ENCODE measurements at regions not wholly inside any gene's neighbourhood (a gene's known extent, or its start where the extent isn't known, plus 50 kb on each side); places are given as distances from the start of the nearest gene placed in this dataset.

DNA sequence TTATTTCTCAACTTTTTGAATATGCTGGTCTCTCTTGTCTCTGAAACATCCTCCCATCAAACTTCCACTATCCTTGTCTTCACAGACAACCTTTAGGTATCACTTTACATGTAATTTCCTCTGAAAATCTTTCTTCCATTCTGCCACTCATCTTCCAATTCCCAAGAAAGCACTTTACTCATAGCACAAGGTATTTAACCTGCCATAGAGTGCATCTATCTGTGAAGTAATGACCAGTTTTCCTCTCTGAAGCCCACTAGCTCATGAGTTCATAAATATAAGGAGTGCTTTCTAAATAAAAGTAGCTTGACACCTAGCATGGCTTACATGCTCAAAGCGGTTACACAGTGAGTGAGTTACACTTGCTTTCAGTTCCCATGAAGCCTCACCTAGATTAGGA lies 160.7 kb upstream of the CMC1 start:
- H3F3A ChIP-seq (ENCODE audit: low read length, unreplicated experiment), result no peaks in the 10 kb centered on the region
- CTCF ChIA-PET, result no interaction called here
- no peaks in the 10 kb centered on the region for H3K27me3 ChIP-seq (ENCODE audit: low read length)
- H3K36me3 ChIP-seq (ENCODE audit: low read depth, low read length), result no peaks in the 10 kb centered on the region
- H3K4me3 ChIP-seq (ENCODE audit: low read length), result no peak overlapping the region
- POLR2A ChIA-PET (ENCODE audit: unreplicated experiment), result no interaction called here
- no peak overlapping the region for H3K9ac ChIP-seq (ENCODE audit: low read length)
- TF ChIP-seq EZH2 (IDR thresholded peaks at IDR 0.05; ENCODE audit: low read length, unreplicated experiment), result no peak
- TF ChIP-seq CTCF (conservative IDR thresholded peaks at IDR 0.05; ENCODE audit: low read depth, low read length), result no peak
- TF ChIP-seq EZH2phosphoT487 (IDR thresholded peaks at IDR 0.05; ENCODE audit: borderline replicate concordance, low read length), result no peak
- no peak overlapping the region for H3K27ac ChIP-seq (ENCODE audit: low read length)
- no peak for ATAC-seq
- no peaks in the 10 kb centered on the region for H3K9me3 ChIP-seq (ENCODE audit: low read length)
- no peaks in the 10 kb centered on the region for H4K20me1 ChIP-seq (ENCODE audit: low read length)
- intact Hi-C loops (cut with micrococcal nuclease), result no loop called here
- no TSS peak for BruUV-seq (replicated peaks)
- no peaks in the 10 kb centered on the region for H3K9me2 ChIP-seq (replicated peaks; ENCODE audit: low read length)
- no peak overlapping the region for H3K4me2 ChIP-seq (ENCODE audit: low read length)
- no peaks in the 10 kb centered on the region for H3K79me2 ChIP-seq (ENCODE audit: low read length)
- H2AFZ ChIP-seq (ENCODE audit: low read length), result no peak overlapping the region
- no peak for DNase-seq
- no peaks in the 10 kb centered on the region for H3K4me1 ChIP-seq (ENCODE audit: insufficient read depth, low read length)

DNA sequence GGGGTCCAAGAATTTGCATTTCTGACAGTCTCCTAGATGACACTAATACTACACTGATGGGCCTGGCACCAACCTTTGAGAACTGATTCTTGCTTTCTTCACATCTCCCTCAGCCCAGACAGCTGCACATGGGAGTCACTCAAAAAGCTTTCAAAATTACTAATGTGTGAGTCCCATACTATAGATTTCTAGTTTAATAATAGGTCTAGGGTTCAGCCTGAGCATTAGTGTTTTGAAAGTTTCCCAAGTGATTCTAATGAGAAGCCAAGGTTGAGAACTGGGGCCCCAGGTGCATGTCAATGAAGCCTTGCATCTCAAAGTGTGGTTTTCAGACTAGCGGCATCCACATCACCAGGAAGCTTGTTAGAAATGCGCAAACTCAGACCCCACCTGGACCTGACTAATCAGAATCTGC lies 159.9 kb upstream of the CMC1 start:
- no peak for ATAC-seq
- no TSS peak for BruUV-seq (replicated peaks)
- intact Hi-C loops (cut with micrococcal nuclease), result no loop called here

GRCh38 chr3:28087591-28087990 lies 153.8 kb upstream of the CMC1 start:
- no peak overlapping the region for H3K4me2 ChIP-seq (ENCODE audit: low read length)
- no peaks in the 10 kb centered on the region for H3K9me2 ChIP-seq (replicated peaks; ENCODE audit: low read length)
- no peak overlapping the region for H3K9ac ChIP-seq (ENCODE audit: low read length)
- H3K79me2 ChIP-seq (ENCODE audit: low read length), result no peaks in the 10 kb centered on the region
- no peak overlapping the region for H3K4me3 ChIP-seq (ENCODE audit: low read length)
- no peaks in the 10 kb centered on the region for H3K27me3 ChIP-seq (ENCODE audit: low read length)
- CTCF ChIA-PET, result no interaction called here
- ATAC-seq (no peak), DNase-seq (no peak)
- H4K20me1 ChIP-seq (ENCODE audit: low read length), result no peaks in the 10 kb centered on the region
- H3F3A ChIP-seq (ENCODE audit: low read length, unreplicated experiment), result no peaks in the 10 kb centered on the region
- H2AFZ ChIP-seq (ENCODE audit: low read length), result no peak overlapping the region
- intact Hi-C loops (cut with micrococcal nuclease), result no loop called here
- no peak for TF ChIP-seq CTCF (conservative IDR thresholded peaks at IDR 0.05; ENCODE audit: low read depth, low read length)
- TF ChIP-seq EZH2 (IDR thresholded peaks at IDR 0.05; ENCODE audit: low read length, unreplicated experiment), result no peak
- no peak for TF ChIP-seq EZH2phosphoT487 (IDR thresholded peaks at IDR 0.05; ENCODE audit: borderline replicate concordance, low read length)
- H3K4me1 ChIP-seq (ENCODE audit: insufficient read depth, low read length), result no peaks in the 10 kb centered on the region
- H3K9me3 ChIP-seq (ENCODE audit: low read length), result no peaks in the 10 kb centered on the region
- no peaks in the 10 kb centered on the region for H3K36me3 ChIP-seq (ENCODE audit: low read depth, low read length)
- POLR2A ChIA-PET (ENCODE audit: unreplicated experiment), result no interaction called here
- BruUV-seq (replicated peaks), result no TSS peak
- no peak overlapping the region for H3K27ac ChIP-seq (ENCODE audit: low read length)

More for the DNA sequence above, 159.9 kb upstream of the CMC1 start:
- Histone ChIP-seq H4K20me1 (ENCODE audit: low read length) (no peaks in the 10 kb centered on the region), H3K79me2 (ENCODE audit: low read length) (no peaks in the 10 kb centered on the region), H3K4me2 (ENCODE audit: low read length) (no peak overlapping the region), H2AFZ (ENCODE audit: low read length) (no peak overlapping the region), H3K27me3 (ENCODE audit: low read length) (no peaks in the 10 kb centered on the region), H3K4me3 (ENCODE audit: low read length) (no peak overlapping the region), H3K27ac (ENCODE audit: low read length) (no peak overlapping the region), H3K9me2 (replicated peaks; ENCODE audit: low read length) (no peaks in the 10 kb centered on the region), H3F3A (ENCODE audit: low read length, unreplicated experiment) (no peaks in the 10 kb centered on the region), H3K9ac (ENCODE audit: low read length) (no peak overlapping the region), H3K4me1 (ENCODE audit: insufficient read depth, low read length) (no peaks in the 10 kb centered on the region), H3K36me3 (ENCODE audit: low read depth, low read length) (no peaks in the 10 kb centered on the region), H3K9me3 (ENCODE audit: low read length) (no peaks in the 10 kb centered on the region)
- TF ChIP-seq EZH2phosphoT487 (IDR thresholded peaks at IDR 0.05; ENCODE audit: borderline replicate concordance, low read length) (no peak), CTCF (conservative IDR thresholded peaks at IDR 0.05; ENCODE audit: low read depth, low read length) (no peak), EZH2 (IDR thresholded peaks at IDR 0.05; ENCODE audit: low read length, unreplicated experiment) (no peak)
- ChIA-PET CTCF (no interaction called here), POLR2A (ENCODE audit: unreplicated experiment) (no interaction called here)
- no peak for DNase-seq

Measured in PC-3 (cell line).